Activated T-cell treated with anti-CD3 and anti-CD28 coated beads, Interleukin-2, amount 50 U/mL, for 1 hour (primary cell): ENCODE measurements at regions not wholly inside any gene's neighbourhood (a gene's known extent, or its start where the extent isn't known, plus 50 kb on each side); places are given as distances from the start of the nearest gene placed in this dataset.

ENCODE experiments used
- DNase-seq: peaks from one replicate; pipeline ENCODE4 v3.0.0-alpha.2; 2020

DNA sequence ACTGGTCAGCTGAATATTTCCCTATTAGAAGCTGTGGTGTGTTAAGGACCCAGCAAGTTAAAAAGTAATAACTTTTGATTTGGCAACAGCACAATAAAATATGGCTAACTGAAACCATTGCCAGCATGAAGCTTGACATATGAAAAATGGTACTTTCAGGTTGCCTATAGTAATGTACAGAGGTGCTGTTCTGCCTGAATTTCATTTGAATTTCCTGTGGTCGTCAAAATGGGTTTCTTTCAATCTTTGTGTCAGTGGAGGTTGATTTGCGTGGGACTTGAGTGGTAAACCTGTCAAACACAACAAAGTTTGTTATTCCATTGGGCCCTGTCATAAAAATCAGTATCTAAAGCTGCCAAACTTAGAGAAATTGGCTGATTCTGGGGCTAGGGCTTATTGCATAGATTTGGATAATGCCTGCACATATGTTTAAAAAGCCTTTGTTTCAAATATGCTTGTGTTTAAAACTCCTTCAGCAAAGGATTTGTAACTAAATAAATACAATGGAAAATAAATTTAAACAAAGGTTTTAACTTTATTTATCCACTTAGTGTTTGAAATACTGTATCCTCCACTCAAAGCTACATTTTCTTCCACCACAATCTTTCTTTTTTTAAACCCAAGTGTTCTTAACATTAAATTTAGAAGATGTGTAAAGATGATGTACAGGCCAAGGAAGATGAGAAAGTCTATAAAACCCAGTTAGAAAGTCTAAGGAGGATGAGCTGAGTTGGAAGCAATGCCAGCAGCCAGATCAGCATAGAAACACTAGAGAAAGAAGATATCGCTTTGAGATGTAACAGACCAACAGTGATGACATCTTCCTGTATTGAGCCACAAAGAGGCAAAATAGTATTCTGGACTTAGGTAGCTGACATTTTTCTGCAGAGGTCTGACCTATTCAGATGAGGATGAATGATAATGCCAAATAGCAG, 134.8 kb upstream of the GIMD1 start:
- DNase-seq, result no peak

DNA sequence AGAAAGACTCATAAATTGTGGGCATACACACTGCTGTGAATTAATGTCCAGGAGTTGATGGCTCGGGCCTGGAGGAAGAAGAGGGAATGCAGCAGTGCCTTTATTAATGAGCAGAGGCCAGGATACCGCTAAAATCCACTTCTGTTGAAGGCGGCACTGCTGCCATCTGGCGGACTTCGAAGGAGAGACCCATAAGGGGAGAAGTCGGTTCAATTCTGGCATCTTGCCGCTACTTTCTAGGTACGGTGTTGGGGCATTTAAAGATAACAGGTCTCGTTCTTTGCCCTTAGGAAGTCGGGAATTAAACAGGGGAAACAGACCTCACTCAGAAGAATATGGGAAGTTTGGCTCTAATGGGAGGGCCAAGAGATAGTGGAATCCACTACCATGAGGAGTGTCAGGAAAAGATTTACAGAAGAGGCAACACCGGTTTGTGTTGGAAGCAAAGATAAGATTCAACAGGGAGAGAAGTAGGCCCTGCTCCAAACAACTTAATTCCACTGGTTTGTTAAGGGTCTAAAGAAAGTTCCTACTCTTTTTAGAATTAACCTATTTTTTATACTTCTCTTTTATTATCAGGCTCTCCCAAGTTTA, 133.6 kb upstream of the GIMD1 start:
- peak; percentile 21 for DNase-seq

DNA sequence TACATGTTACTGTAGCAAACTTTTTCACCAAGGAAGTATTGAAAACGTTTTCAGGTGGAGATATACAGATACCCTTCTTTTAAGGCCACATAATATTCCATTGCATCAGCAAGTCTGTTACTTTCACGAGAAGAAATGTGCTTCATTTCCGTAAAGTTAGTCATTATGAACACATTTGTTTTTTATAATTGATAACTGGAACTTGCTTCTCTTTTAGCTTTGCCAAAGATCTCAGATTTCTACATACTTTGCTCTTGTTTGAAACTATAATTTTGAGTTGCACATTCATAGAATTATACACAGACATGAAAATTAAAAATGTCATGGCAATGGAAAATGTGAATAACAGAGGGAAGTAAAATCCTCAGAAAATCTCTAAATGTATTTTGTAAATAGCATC, 128.7 kb upstream of the GIMD1 start:
- DNase-seq, result no peak

DNA sequence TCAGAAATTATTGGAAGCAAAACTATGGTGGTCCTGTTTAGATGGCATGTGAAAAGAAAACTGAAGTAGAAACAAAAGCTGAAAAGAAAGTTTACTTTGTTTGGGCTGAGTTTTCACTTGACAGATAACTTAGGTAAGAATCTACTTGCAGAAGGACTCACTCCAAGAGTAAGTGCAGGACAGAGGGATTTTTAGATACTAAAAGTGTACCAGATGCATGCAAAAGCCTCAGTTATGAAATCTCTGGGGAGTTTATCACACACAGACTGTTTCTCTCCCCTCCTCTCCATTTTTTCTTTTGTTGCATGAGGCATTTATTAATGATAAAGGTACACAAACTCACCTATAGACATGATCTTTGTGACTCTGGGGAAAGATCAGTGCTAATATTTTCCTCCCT, 127.5 kb upstream of the GIMD1 start:
- no peak for DNase-seq

DNA sequence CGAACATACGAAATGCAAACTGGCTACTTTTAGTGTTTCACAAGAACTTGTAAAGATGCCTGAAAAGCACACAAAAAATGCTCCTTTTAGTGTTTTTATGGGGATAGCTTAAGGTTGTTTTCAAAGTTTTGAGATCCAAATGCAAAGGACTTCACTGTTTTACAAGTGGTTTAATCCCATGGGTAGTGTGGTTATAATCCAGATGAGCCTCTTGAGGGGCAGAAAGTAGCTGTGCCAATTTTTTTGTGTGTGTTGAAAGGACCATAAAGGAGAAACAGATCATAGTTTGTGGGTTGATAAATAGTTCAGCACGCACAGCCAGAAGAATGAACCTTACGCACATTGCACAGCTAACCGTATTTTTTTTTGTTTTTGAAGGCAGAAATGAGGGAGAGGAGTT, 126.9 kb upstream of the GIMD1 start:
- DNase-seq, result no peak

DNA sequence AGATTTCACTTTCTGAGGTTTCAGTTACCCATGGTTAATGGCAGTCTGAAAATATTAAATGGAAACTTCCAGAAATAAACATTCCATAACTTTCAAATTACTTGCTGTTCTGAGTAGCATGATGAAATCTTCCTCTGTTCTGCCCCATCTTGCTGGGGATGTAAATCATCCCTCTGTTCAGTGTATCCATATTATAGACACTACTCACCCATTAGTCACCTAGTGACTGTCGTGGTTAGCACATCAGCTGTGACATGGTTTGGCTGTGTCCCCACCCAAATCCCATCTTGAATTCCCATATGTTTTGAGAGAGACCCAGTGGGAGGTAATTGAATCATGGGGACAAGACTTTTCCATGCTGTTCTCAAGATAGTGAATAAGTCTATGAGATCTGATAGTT, 125.5 kb upstream of the GIMD1 start:
- no peak for DNase-seq

DNA sequence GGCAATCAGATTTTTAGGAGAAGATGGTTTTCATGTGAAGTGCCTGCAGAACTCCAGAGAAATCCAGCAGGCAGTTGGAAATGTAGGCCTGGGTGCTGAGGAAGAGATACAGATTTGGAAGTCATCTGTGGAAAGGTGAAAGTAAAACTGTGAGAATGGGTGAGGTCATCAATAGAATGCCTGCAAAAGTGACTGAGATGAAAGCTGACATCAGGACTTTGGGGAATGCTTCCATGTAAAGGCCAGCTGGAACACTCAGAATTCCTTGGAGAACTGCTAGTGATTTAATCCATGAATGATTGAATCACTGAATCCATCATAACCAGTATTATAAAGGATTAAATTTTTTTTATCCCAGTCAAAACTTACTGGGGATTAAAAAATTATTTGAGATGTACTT, 124.5 kb upstream of the GIMD1 start:
- no peak for DNase-seq

DNA sequence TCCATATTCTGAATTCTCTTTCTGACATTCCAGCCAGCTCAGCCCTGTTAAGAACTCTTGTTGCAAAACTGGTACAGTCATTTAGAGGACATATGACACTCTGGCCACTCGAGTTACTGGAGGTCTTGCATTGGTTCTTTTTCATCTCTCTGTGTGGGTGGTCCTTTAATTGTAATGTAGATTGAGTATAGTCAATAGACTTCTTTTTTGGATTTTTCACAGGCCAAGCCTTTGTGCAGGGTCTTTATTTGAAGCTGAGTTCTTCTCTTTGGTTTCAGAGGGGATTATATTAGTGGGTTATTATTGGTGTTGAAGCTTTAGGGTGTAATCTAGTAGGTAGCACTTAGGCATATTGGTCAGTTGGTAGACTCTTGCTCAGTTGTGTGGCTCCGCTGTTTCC, 118.0 kb upstream of the GIMD1 start:
- DNase-seq, result no peak

DNA sequence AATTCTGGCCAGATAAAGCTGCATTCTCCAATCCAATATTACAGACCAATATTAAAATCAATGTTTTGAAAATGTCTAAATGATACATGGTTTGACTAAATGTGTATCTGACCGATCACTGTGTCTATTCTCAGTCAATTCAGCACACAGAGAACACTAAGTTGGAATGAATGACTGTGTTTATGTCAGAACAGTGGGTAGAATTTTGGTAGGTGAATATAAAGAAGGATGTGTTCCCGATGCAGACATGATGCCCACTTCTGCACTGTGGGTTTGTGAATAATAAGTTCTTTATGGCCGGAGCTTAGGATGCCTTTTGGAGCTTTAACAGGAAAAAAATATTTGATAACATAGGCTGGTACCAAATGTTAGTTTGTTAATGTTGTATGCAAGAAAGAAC, 113.2 kb upstream of the GIMD1 start:
- DNase-seq, result no peak

DNA sequence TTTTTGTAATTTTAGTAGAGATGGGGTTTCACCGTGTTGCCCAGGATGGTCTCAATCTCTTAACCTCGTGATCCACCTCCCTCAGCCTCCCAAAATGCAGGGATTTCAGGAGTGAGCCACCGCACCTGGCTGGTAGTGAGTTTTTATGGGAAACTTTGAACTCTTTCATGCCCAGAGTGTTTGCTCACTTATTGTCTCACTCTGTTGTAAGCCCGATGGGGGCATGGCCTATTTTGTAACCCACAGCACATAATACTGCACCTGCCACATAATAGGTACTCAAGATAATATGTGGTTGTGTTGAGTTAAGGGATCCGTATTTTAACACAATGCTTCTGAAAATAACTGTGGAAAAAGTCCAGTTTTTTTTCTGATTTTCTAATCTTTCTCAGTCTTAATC, 109.6 kb upstream of the GIMD1 start:
- DNase-seq, result no peak

DNA sequence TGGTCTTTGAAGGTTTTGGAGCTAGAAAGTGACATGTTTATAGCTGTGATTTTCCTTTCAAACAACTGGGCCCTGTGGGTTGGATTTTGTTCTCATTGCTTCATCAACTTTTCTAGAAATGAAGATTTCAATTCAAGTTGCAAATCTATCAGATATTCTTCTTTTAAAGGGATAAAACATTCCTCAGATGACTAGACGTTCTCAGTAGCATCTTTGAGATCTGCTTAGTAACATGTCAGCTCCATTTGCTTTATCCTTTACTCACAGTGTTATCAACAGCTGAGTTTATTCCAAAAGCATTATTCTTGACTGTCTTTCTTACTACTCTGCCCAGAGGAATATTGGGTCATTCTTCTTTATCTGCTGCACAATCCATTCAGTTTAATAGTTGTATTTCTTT, 108.2 kb upstream of the GIMD1 start:
- no peak for DNase-seq

DNA sequence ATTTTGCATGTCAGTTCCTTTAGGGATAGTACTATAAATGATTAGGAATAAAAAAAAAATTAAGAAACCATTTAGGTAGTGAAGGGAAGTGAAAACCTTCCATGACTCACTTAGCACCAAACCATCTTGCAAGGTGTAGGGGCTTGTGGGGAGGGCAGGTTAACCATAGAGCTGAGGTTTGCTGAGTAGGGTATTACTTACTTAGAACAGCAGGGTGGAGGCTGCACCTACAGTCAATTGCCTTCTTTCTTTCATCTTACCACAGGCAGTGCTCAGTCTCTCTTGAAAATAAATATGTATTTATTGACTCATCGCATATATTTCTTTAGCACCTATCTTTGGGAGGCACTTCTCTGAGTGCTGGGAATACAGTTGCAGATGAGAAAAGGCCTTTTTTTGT, 104.9 kb upstream of the GIMD1 start:
- no peak for DNase-seq

DNA sequence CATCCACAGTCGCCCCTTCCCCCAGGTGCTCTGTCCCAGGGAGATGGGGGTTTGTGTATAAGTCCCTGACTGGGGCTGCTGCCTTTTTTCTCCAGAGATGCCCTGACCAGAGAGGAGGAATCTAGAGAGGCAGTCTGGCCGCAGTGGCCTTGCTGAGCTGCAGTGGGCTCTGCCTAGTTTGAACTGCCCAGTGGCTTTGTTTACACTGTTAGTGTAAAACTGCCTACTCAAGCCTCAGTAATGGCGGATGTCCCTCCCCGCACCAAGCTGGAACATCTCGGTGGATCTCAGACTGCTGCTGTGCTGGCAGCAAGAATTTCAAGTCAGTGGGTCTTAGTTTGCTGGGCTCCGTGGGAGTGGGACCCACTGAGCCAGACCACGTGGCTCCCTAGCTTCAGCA, 102.6 kb upstream of the GIMD1 start:
- DNase-seq, result no peak

DNA sequence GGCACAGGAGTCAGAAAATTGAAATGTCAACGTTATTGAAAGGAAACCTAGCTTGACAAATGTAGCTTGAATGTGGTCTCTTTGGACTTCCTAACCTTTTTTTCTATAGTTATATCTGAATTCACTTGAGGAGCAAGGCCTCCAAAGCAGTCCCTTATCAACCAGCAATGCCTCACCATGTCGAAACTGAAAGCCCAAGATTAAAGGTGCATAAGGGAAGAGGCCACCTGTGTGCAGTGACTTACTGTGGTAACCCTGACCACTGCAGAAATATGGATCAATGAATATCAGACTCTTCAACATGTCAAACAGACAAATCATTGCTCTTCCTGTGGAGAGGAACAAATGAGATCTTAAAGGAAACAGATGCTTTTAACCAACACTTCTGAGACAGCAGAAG, 95.0 kb upstream of the GIMD1 start:
- no peak for DNase-seq

DNA sequence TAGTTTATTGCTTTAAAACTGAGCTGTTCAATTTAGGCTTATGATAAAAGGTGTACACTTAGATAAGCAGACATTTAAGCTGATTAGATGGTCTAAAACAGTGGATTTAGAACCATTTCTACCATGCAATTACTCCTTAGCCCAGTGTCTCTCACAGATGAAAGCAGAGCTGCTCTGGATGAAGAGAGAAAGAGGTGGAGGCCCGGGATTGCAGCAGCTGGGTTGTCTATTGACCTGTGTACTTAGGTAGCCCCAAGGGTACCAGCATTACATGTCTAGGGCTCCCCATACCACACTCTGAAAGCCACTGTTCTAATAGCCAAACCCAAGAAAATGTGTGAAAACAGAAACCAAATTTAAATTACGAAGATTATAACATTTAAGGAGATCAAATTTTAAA, 86.0 kb upstream of the GIMD1 start:
- no peak for DNase-seq

DNA sequence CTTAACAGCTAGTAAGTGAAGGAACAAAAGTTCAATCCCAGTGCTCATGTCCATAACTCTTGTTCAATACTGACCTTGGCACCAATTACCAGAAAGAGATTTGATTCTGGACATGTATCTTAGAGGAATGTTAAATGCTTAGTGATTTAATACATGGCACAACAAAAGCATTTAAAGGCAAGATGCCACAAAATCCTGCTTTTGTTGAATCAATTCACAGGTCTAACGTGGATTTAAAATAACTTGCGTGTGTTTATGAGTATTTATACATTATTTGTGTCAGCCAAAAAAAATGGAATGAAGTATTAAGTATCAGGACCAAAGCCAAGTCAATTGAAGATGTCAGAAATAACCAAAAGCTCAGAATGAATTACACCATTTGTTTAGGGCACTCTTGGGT, 85.4 kb upstream of the GIMD1 start:
- DNase-seq, result no peak

DNA sequence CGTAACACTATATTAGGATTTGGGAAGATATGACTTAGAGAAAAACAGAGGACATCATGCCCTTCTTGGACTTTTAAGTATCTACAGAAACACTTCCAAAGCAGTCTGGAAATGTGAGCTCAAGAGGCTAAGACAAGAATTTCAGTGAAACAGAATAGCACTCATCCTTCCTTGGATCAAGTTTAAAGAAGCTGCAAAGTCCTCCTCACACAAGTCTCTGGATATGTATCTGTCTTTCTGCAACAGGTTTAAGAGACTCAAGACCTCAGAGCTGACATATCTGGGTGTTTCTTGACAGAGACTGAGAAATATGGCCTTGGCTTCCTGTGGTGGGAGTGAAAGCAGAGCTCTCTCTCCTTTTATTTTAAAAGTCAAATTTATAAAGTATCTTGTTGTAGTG, 82.5 kb upstream of the GIMD1 start:
- DNase-seq, result no peak

DNA sequence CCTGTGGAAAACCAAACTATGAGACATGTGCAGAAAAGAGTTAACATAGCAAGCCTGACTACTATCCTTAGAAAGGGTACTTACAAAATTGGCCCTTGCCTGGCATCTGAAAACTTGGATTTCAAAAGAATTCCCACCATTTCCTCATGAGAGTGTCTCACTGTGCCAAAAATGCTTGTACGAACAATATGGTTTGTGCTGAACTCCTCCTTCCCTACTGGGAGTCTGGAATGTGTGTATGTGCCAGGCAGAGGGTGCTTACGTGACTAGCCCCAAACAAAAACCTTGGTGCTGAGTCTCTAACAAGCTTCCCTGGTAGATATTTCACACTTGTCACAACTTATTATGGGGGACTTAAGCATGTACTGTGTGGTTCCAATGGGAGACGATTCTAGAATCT, 81.7 kb upstream of the GIMD1 start:
- DNase-seq, result no peak

DNA sequence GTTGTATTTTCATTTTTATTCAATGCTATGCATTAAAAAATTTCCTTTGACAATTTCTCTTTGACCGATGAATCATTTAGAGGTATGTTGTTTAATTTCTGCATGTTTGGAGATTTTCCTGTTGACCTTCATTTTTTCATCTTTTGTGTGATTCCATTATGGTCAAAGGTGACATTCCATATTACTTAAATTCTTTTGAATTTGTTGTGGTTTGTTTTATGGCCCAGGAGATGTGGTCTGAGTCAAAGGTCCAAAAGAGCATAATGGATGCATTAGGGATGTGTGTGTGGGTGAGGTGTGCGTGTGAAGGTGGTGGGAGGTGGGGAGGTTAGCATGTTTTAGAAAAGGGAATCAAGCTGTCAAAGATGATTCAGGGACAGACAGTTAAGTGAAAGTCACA, 76.0 kb upstream of the GIMD1 start:
- DNase-seq, result no peak

DNA sequence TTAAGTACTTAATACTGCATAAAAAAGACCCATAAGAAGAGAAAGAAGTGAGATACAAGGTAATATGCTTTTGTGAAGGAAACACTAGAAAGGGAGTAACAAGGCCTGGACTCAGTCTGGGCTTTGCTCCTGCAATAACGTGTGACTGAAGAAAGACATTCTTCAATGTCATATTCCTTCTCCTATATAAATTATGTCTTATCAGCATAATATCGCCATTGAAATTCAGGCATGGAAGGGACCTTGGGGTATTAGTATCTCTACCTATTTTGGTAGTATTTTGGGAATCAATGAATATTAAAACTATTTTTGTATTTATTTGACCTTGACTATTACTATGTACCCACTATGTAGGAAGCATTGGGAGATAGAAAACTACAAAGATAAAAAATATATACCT, 62.2 kb upstream of the GIMD1 start:
- DNase-seq, result no peak

DNA sequence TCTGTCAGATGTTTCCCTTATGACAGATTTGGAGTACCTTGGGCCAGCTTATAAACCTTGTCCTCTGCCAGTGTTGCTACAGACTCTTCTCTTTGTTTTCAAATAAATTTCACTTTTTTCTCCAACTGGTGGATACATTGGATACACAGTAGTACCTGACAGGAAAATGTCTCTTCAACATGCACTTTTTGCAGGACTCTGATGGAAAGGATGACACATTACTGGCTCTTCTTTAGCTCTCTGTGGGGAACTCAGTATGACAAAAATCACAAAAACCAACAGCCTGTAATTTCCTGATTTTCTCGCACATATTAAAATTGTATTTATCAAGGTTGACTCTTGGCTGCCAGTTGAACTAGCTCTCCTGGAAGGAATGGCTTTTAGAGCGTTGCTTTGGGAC, 61.3 kb upstream of the GIMD1 start:
- DNase-seq, result no peak

DNA sequence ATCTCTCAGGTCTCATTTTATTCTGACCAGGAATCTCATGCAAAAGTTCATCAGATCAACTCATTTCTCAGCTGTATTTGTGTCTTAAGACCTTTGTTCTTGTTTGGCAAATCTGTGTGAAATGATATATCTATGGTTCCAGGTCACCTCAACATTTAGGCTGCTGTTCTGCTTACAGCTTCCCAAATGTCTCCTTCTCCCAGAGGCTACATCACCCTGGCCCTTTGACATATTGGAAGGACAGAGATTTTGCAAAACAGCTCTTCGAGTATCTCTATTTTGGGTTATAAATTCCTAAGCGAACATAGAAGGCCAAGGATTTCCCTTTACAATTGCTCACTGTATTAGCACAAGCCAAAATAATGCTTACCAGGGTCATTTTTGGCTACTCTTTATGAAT, 57.5 kb upstream of the GIMD1 start:
- DNase-seq, result no peak

DNA sequence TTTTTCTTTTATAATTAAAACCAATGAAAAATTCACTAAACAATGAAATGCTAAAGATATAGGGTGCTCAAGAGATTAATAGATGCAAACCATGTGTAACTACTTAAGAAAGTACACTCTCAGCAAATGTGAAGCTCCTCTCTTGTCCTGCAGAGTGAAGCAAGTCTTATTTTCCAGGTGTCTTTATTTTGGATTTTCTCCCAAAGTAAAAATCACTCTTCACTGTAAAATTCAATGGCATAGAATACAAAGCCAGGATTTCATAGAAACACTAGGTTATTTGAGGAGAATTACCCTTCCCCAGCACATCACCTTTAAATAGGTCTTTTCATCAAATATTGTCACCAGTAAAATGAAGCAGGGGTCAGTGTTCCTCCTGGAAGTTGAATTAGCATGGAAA, 57.0 kb upstream of the GIMD1 start:
- DNase-seq, result no peak

DNA sequence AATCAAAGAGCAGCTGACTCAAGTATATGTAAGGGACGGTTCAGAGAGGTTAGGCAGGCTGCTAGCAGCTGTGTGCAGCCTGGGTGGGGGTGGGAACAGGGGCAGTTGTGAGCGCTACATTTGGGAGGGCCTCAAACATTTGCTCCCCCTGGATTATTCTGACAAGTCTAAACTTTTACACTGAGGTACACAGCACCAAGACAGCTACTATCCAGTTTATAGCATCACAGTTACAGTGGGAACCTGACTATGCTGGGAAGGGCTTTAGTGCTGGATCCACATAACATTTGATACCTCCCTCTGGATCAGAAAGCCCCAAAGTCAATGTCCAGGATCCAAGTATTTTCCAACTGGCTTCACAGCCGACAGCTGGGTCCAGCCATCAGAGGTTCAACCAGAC, 55.8 kb upstream of the GIMD1 start:
- DNase-seq, result no peak

DNA sequence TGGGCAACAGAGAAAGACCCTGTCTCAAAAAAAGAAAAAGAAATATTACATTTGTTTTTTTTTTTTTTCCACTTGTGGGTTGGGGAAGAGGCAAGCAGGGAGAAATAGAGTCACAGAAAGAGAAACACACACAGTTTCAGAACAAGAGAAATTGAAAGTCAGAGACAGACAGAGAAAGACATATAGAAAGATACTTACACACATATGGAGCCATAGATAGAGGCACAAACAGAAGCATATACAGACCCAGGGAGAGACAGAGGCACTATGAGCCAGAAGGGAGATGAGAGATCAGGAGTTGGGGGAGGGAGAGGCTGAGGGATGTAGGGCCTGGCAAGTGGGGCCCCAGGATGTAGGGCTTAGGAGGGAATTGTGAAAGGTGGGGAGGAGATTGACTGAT, 55.2 kb upstream of the GIMD1 start:
- DNase-seq, result no peak
